ENCODE measurements at regions not wholly inside any gene's neighbourhood (a gene's known extent, or its start where the extent isn't known, plus 50 kb on each side); places are given as distances from the start of the nearest gene placed in this dataset.

- 72 to 82% methylated on average over 7 of the region's 7 CpGs for WGBS, 2 donors
- ATAC-seq (ENCODE audit: insufficient read depth, low FRiP score) (no peak), DNase-seq (no peak)
- Histone ChIP-seq H3K4me3 (no peak overlapping the region), H3K36me3 (ENCODE audit: control insufficient read depth in 4 of 4, insufficient read depth in 4 of 4, low read length in 4 of 4) (no peaks in the 10 kb centered on the region), H3K27me3 (ENCODE audit: control insufficient read depth in 3 of 3, insufficient read depth in 3 of 3, low read length in 2 of 3) (no peaks in the 10 kb centered on the region), H3K9me3 (ENCODE audit: control insufficient read depth in 4 of 4, insufficient read depth in 3 of 4, low read length in 3 of 4) (no peaks in the 10 kb centered on the region), H3K4me1 (ENCODE audit: control insufficient read depth in 5 of 5, insufficient read depth in 5 of 5, low read length in 5 of 5) (no peaks in the 10 kb centered on the region), H3K27ac (ENCODE audit: low read depth in 1 of 2, low read length in 1 of 2) (no peak overlapping the region), H3K9ac (ENCODE audit: insufficient read depth in 1 of 2, low read length in 2 of 2) (no peak overlapping the region)
- TF ChIP-seq CTCF (IDR thresholded peaks at IDR 0.05; ENCODE audit: control extremely low read depth, extremely low read depth) = no peak
These were observed 90.0 kb upstream of the PCDH10 start for GRCh38 chr4:133059117-133059516.

- ATAC-seq (ENCODE audit: insufficient read depth, low FRiP score) (no peak), DNase-seq (no peak)
- no peaks in the 10 kb centered on the region for H3K36me3 ChIP-seq (ENCODE audit: control insufficient read depth in 4 of 4, insufficient read depth in 4 of 4, low read length in 4 of 4)
- H3K27me3 ChIP-seq (ENCODE audit: control insufficient read depth in 3 of 3, insufficient read depth in 3 of 3, low read length in 2 of 3) = no peaks in the 10 kb centered on the region
- 90 to 91% methylated on average over 1 of the region's 1 CpG for WGBS, 2 donors
- no peak overlapping the region for H3K4me3 ChIP-seq
- no peak overlapping the region for H3K9ac ChIP-seq (ENCODE audit: insufficient read depth in 1 of 2, low read length in 2 of 2)
- no peak for TF ChIP-seq CTCF (IDR thresholded peaks at IDR 0.05; ENCODE audit: control extremely low read depth, extremely low read depth)
- no peak overlapping the region for H3K27ac ChIP-seq (ENCODE audit: low read depth in 1 of 2, low read length in 1 of 2)
- no peaks in the 10 kb centered on the region for H3K4me1 ChIP-seq (ENCODE audit: control insufficient read depth in 5 of 5, insufficient read depth in 5 of 5, low read length in 5 of 5)
- H3K9me3 ChIP-seq (ENCODE audit: control insufficient read depth in 4 of 4, insufficient read depth in 3 of 4, low read length in 3 of 4) = peaks cover 0 to 6% (median 2%) of the 10 kb centered on the region in 4 donors
These were observed 86.2 kb upstream of the PCDH10 start for GRCh38 chr4:133062851-133063250.

- ATAC-seq (ENCODE audit: insufficient read depth, low FRiP score) = no peak
- DNase-seq = no peak
- Histone ChIP-seq H3K4me1 (ENCODE audit: control insufficient read depth in 5 of 5, insufficient read depth in 5 of 5, low read length in 5 of 5) (no peaks in the 10 kb centered on the region), H3K27me3 (ENCODE audit: control insufficient read depth in 3 of 3, insufficient read depth in 3 of 3, low read length in 2 of 3) (no peaks in the 10 kb centered on the region), H3K9me3 (ENCODE audit: control insufficient read depth in 4 of 4, insufficient read depth in 3 of 4, low read length in 3 of 4) (peaks cover 0 to 19% (median 10%) of the 10 kb centered on the region in 4 donors), H3K27ac (ENCODE audit: low read depth in 1 of 2, low read length in 1 of 2) (no peak overlapping the region), H3K36me3 (ENCODE audit: control insufficient read depth in 4 of 4, insufficient read depth in 4 of 4, low read length in 4 of 4) (no peaks in the 10 kb centered on the region), H3K9ac (ENCODE audit: insufficient read depth in 1 of 2, low read length in 2 of 2) (no peak overlapping the region), H3K4me3 (no peak overlapping the region)
- 56 to 83% methylated on average over 2 of the region's 2 CpGs for WGBS, 2 donors
- TF ChIP-seq CTCF (IDR thresholded peaks at IDR 0.05; ENCODE audit: control extremely low read depth, extremely low read depth) = no peak
These were observed 81.0 kb upstream of the PCDH10 start for GRCh38 chr4:133068083-133068482.

- no peak for ATAC-seq (ENCODE audit: insufficient read depth, low FRiP score)
- H3K27ac ChIP-seq (ENCODE audit: low read depth in 1 of 2, low read length in 1 of 2) = no peak overlapping the region
- 53 to 81% methylated on average over 2 of the region's 2 CpGs for WGBS, 2 donors
- H3K4me1 ChIP-seq (ENCODE audit: control insufficient read depth in 5 of 5, insufficient read depth in 5 of 5, low read length in 5 of 5) = no peaks in the 10 kb centered on the region
- H3K4me3 ChIP-seq = no peak overlapping the region
- H3K9me3 ChIP-seq (ENCODE audit: control insufficient read depth in 4 of 4, insufficient read depth in 3 of 4, low read length in 3 of 4) = peaks cover 0 to 2% (median 0%) of the 10 kb centered on the region in 4 donors
- no peaks in the 10 kb centered on the region for H3K36me3 ChIP-seq (ENCODE audit: control insufficient read depth in 4 of 4, insufficient read depth in 4 of 4, low read length in 4 of 4)
- DNase-seq = no peak
- no peak for TF ChIP-seq CTCF (IDR thresholded peaks at IDR 0.05; ENCODE audit: control extremely low read depth, extremely low read depth)
- no peaks in the 10 kb centered on the region for H3K27me3 ChIP-seq (ENCODE audit: control insufficient read depth in 3 of 3, insufficient read depth in 3 of 3, low read length in 2 of 3)
- no peak overlapping the region for H3K9ac ChIP-seq (ENCODE audit: insufficient read depth in 1 of 2, low read length in 2 of 2)
These were observed 67.8 kb upstream of the PCDH10 start for GRCh38 chr4:133081246-133081645.
